ENCODE measurements at regions not wholly inside any gene's neighbourhood (a gene's known extent, or its start where the extent isn't known, plus 50 kb on each side); places are given as distances from the start of the nearest gene placed in this dataset.

GRCh38 chr13:72061613-72062012, 194.6 kb upstream of the DACH1 start:
- DNase-seq, result no peak
- Histone ChIP-seq H3K27ac (ENCODE audit: low read length) (no peak overlapping the region), H4K20me1 (ENCODE audit: insufficient read depth, low read length) (no peaks in the 10 kb centered on the region), H3K9me3 (replicated peaks; ENCODE audit: insufficient read depth, low read length) (no peaks in the 10 kb centered on the region), H3K36me3 (replicated peaks; ENCODE audit: insufficient read depth, low read length) (no peaks in the 10 kb centered on the region), H3K9me2 (replicated peaks; ENCODE audit: insufficient read depth, low read length) (no peaks in the 10 kb centered on the region), H2AFZ (ENCODE audit: low read length) (no peak overlapping the region), H3K4me2 (ENCODE audit: low read depth, low read length) (no peak overlapping the region), H3K4me1 (ENCODE audit: low read length) (no peaks in the 10 kb centered on the region), H3F3A (ENCODE audit: insufficient read depth, low read length) (no peaks in the 10 kb centered on the region), H3K27me3 (replicated peaks; ENCODE audit: insufficient read depth, low read length) (no peaks in the 10 kb centered on the region), H3K9ac (ENCODE audit: low read length) (no peak overlapping the region), H3K79me2 (ENCODE audit: low read length) (no peaks in the 10 kb centered on the region), H3K4me3 (ENCODE audit: low read length) (no peak overlapping the region)
- no peak for TF ChIP-seq EZH2 (optimal IDR thresholded peaks at IDR 0.05; ENCODE audit: low read depth, low read length)
- TF ChIP-seq EZH2phosphoT487 (IDR thresholded peaks at IDR 0.05; ENCODE audit: low read length), result no peak
- TF ChIP-seq CTCF (IDR thresholded peaks at IDR 0.05; ENCODE audit: low read length), result no peak

GRCh38 chr13:72050251-72050650, 183.2 kb upstream of the DACH1 start:
- Histone ChIP-seq H3K9ac (ENCODE audit: low read length) (no peak overlapping the region), H3K36me3 (replicated peaks; ENCODE audit: insufficient read depth, low read length) (no peaks in the 10 kb centered on the region), H2AFZ (ENCODE audit: low read length) (no peak overlapping the region), H3F3A (ENCODE audit: insufficient read depth, low read length) (no peaks in the 10 kb centered on the region), H3K4me1 (ENCODE audit: low read length) (no peaks in the 10 kb centered on the region), H3K27ac (ENCODE audit: low read length) (no peak overlapping the region), H3K9me3 (replicated peaks; ENCODE audit: insufficient read depth, low read length) (no peaks in the 10 kb centered on the region), H3K27me3 (replicated peaks; ENCODE audit: insufficient read depth, low read length) (no peaks in the 10 kb centered on the region), H3K9me2 (replicated peaks; ENCODE audit: insufficient read depth, low read length) (no peaks in the 10 kb centered on the region), H4K20me1 (ENCODE audit: insufficient read depth, low read length) (no peaks in the 10 kb centered on the region), H3K4me3 (ENCODE audit: low read length) (no peak overlapping the region), H3K79me2 (ENCODE audit: low read length) (no peaks in the 10 kb centered on the region), H3K4me2 (ENCODE audit: low read depth, low read length) (no peak overlapping the region)
- no peak for TF ChIP-seq CTCF (IDR thresholded peaks at IDR 0.05; ENCODE audit: low read length)
- DNase-seq, result no peak

- H3F3A ChIP-seq (ENCODE audit: insufficient read depth, low read length), result no peaks in the 10 kb centered on the region
- DNase-seq, result no peak
- H3K27ac ChIP-seq (ENCODE audit: low read length), result no peak overlapping the region
- H3K4me1 ChIP-seq (ENCODE audit: low read length), result no peaks in the 10 kb centered on the region
- H3K9me2 ChIP-seq (replicated peaks; ENCODE audit: insufficient read depth, low read length), result no peaks in the 10 kb centered on the region
- H3K4me3 ChIP-seq (ENCODE audit: low read length), result no peak overlapping the region
- no peaks in the 10 kb centered on the region for H3K9me3 ChIP-seq (replicated peaks; ENCODE audit: insufficient read depth, low read length)
- no peaks in the 10 kb centered on the region for H4K20me1 ChIP-seq (ENCODE audit: insufficient read depth, low read length)
- TF ChIP-seq EZH2 (optimal IDR thresholded peaks at IDR 0.05; ENCODE audit: low read depth, low read length) (no peak), EZH2phosphoT487 (IDR thresholded peaks at IDR 0.05; ENCODE audit: low read length) (no peak), CTCF (IDR thresholded peaks at IDR 0.05; ENCODE audit: low read length) (no peak)
- no peaks in the 10 kb centered on the region for H3K36me3 ChIP-seq (replicated peaks; ENCODE audit: insufficient read depth, low read length)
- no peak overlapping the region for H2AFZ ChIP-seq (ENCODE audit: low read length)
- no peaks in the 10 kb centered on the region for H3K79me2 ChIP-seq (ENCODE audit: low read length)
- H3K4me2 ChIP-seq (ENCODE audit: low read depth, low read length), result no peak overlapping the region
- no peaks in the 10 kb centered on the region for H3K27me3 ChIP-seq (replicated peaks; ENCODE audit: insufficient read depth, low read length)
- H3K9ac ChIP-seq (ENCODE audit: low read length), result no peak overlapping the region
Observed at GRCh38 chr13:72043366-72043765, 176.4 kb upstream of the DACH1 start.

- Histone ChIP-seq H4K20me1 (ENCODE audit: insufficient read depth, low read length) (no peaks in the 10 kb centered on the region), H3F3A (ENCODE audit: insufficient read depth, low read length) (no peaks in the 10 kb centered on the region), H3K27ac (ENCODE audit: low read length) (no peak overlapping the region), H3K4me1 (ENCODE audit: low read length) (no peaks in the 10 kb centered on the region), H3K9me2 (replicated peaks; ENCODE audit: insufficient read depth, low read length) (no peaks in the 10 kb centered on the region), H3K9ac (ENCODE audit: low read length) (no peak overlapping the region), H3K27me3 (replicated peaks; ENCODE audit: insufficient read depth, low read length) (no peaks in the 10 kb centered on the region), H3K4me2 (ENCODE audit: low read depth, low read length) (no peak overlapping the region), H3K9me3 (replicated peaks; ENCODE audit: insufficient read depth, low read length) (no peaks in the 10 kb centered on the region), H2AFZ (ENCODE audit: low read length) (no peak overlapping the region), H3K36me3 (replicated peaks; ENCODE audit: insufficient read depth, low read length) (no peaks in the 10 kb centered on the region), H3K4me3 (ENCODE audit: low read length) (no peak overlapping the region), H3K79me2 (ENCODE audit: low read length) (no peaks in the 10 kb centered on the region)
- no peak for DNase-seq
- no peak for TF ChIP-seq EZH2 (optimal IDR thresholded peaks at IDR 0.05; ENCODE audit: low read depth, low read length)
- TF ChIP-seq CTCF (IDR thresholded peaks at IDR 0.05; ENCODE audit: low read length), result no peak
- TF ChIP-seq EZH2phosphoT487 (IDR thresholded peaks at IDR 0.05; ENCODE audit: low read length), result no peak
Observed at GRCh38 chr13:72041165-72041564, 174.2 kb upstream of the DACH1 start.
